ENCODE measurements at regions not wholly inside any gene's neighbourhood (a gene's known extent, or its start where the extent isn't known, plus 50 kb on each side); places are given as distances from the start of the nearest gene placed in this dataset.

GRCh38 chr20:24332956-24333355 lies 136.5 kb upstream of the SYNDIG1 start:
- H3K4me1 ChIP-seq (ENCODE audit: control insufficient read depth, insufficient read depth, low read length), result no peaks in the 10 kb centered on the region
- TF ChIP-seq, protein P1, sequence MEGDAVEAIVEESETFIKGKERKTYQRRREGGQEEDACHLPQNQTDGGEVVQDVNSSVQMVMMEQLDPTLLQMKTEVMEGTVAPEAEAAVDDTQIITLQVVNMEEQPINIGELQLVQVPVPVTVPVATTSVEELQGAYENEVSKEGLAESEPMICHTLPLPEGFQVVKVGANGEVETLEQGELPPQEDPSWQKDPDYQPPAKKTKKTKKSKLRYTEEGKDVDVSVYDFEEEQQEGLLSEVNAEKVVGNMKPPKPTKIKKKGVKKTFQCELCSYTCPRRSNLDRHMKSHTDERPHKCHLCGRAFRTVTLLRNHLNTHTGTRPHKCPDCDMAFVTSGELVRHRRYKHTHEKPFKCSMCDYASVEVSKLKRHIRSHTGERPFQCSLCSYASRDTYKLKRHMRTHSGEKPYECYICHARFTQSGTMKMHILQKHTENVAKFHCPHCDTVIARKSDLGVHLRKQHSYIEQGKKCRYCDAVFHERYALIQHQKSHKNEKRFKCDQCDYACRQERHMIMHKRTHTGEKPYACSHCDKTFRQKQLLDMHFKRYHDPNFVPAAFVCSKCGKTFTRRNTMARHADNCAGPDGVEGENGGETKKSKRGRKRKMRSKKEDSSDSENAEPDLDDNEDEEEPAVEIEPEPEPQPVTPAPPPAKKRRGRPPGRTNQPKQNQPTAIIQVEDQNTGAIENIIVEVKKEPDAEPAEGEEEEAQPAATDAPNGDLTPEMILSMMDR (conservative IDR thresholded peaks at IDR 0.05), result no peak
- no peak for DNase-seq
- H3K27ac ChIP-seq (ENCODE audit: low read depth, low read length), result no peak overlapping the region
- H3K36me3 Mint-ChIP-seq (ENCODE audit: low read depth), result no peaks in the 10 kb centered on the region
- no peaks in the 10 kb centered on the region for H3K36me3 ChIP-seq (ENCODE audit: control insufficient read depth, insufficient read depth, low read length)
- peaks cover 4% of the 10 kb centered on the region for H3K27me3 Mint-ChIP-seq (ENCODE audit: insufficient read depth)
- no peaks in the 10 kb centered on the region for H3K9me3 ChIP-seq (ENCODE audit: control insufficient read depth, low read length)
- no peaks in the 10 kb centered on the region for H3K9me3 Mint-ChIP-seq
- no peak overlapping the region for H3K4me3 ChIP-seq (ENCODE audit: low read length)
- no peaks in the 10 kb centered on the region for H3K27me3 ChIP-seq (ENCODE audit: control insufficient read depth, insufficient read depth, low read length, poor library complexity, severe bottlenecking)
- no peak overlapping the region for H3K4me3 Mint-ChIP-seq
- no peak overlapping the region for H3K27ac Mint-ChIP-seq
- H3K4me1 Mint-ChIP-seq, result no peaks in the 10 kb centered on the region
- H3K9ac ChIP-seq (ENCODE audit: extremely low read depth, low read length, poor library complexity, severe bottlenecking), result no peak overlapping the region

DNA sequence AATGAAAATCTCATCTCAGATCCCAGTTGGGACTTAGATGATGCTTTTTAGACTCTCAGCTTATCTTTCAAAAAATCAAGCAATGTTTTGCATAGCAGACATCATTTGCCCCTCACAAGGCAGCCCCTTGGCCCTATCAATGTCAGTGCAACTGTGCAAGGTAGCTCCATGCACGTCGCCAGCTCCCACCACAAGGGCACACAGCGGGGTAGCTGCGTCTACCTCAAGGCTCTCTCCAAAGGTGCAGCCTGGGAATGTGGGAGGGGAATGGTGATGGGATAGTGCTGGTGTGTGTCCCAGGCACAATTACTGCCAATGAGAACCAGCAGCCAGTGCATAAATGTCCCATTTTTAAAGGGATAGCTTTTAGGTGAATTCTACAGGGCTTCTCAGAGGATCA lies 137.5 kb upstream of the SYNDIG1 start:
- Histone ChIP-seq H3K27me3 (ENCODE audit: control insufficient read depth, insufficient read depth, low read length, poor library complexity, severe bottlenecking) (no peaks in the 10 kb centered on the region), H3K4me3 (ENCODE audit: low read length) (no peak overlapping the region), H3K27ac (ENCODE audit: low read depth, low read length) (no peak overlapping the region), H3K9me3 (ENCODE audit: control insufficient read depth, low read length) (no peaks in the 10 kb centered on the region), H3K4me1 (ENCODE audit: control insufficient read depth, insufficient read depth, low read length) (no peaks in the 10 kb centered on the region), H3K36me3 (ENCODE audit: control insufficient read depth, insufficient read depth, low read length) (no peaks in the 10 kb centered on the region), H3K9ac (ENCODE audit: extremely low read depth, low read length, poor library complexity, severe bottlenecking) (no peak overlapping the region)
- Mint-ChIP-seq H3K4me1 (no peaks in the 10 kb centered on the region), H3K27me3 (ENCODE audit: insufficient read depth) (peaks cover 4% of the 10 kb centered on the region), H3K36me3 (ENCODE audit: low read depth) (no peaks in the 10 kb centered on the region), H3K4me3 (no peak overlapping the region), H3K27ac (no peak overlapping the region), H3K9me3 (no peaks in the 10 kb centered on the region)
- no peak for DNase-seq
- 91 to 96% methylated on average over 4 of the region's 4 CpGs for WGBS, 2 experiments (ENCODE audit: insufficient coverage in 1 of 2, insufficient read length in 1 of 2)
- TF ChIP-seq, protein P1 (conservative IDR thresholded peaks at IDR 0.05), result no peak

GRCh38 chr20:24328901-24329300 lies 140.5 kb upstream of the SYNDIG1 start:
- TF ChIP-seq, protein P1 (conservative IDR thresholded peaks at IDR 0.05), result no peak
- DNase-seq, result no peak
- no peaks in the 10 kb centered on the region for H3K27me3 ChIP-seq (ENCODE audit: control insufficient read depth, insufficient read depth, low read length, poor library complexity, severe bottlenecking)
- H3K9me3 Mint-ChIP-seq, result no peaks in the 10 kb centered on the region
- H3K27ac Mint-ChIP-seq, result no peak overlapping the region
- no peak overlapping the region for H3K9ac ChIP-seq (ENCODE audit: extremely low read depth, low read length, poor library complexity, severe bottlenecking)
- H3K36me3 ChIP-seq (ENCODE audit: control insufficient read depth, insufficient read depth, low read length), result no peaks in the 10 kb centered on the region
- no peaks in the 10 kb centered on the region for H3K4me1 Mint-ChIP-seq
- no peaks in the 10 kb centered on the region for H3K36me3 Mint-ChIP-seq (ENCODE audit: low read depth)
- no peaks in the 10 kb centered on the region for H3K4me1 ChIP-seq (ENCODE audit: control insufficient read depth, insufficient read depth, low read length)
- no peak overlapping the region for H3K4me3 Mint-ChIP-seq
- H3K27ac ChIP-seq (ENCODE audit: low read depth, low read length), result no peak overlapping the region
- no peaks in the 10 kb centered on the region for H3K9me3 ChIP-seq (ENCODE audit: control insufficient read depth, low read length)
- 88 to 98% methylated on average over 1 to 2 of the region's 2 CpGs for WGBS, 2 experiments (ENCODE audit: insufficient coverage in 1 of 2, insufficient read length in 1 of 2)
- no peak overlapping the region for H3K4me3 ChIP-seq (ENCODE audit: low read length)
- peaks cover 4% of the 10 kb centered on the region for H3K27me3 Mint-ChIP-seq (ENCODE audit: insufficient read depth)
